ENCODE measurements at regions not wholly inside any gene's neighbourhood (a gene's known extent, or its start where the extent isn't known, plus 50 kb on each side); places are given as distances from the start of the nearest gene placed in this dataset.

DNA sequence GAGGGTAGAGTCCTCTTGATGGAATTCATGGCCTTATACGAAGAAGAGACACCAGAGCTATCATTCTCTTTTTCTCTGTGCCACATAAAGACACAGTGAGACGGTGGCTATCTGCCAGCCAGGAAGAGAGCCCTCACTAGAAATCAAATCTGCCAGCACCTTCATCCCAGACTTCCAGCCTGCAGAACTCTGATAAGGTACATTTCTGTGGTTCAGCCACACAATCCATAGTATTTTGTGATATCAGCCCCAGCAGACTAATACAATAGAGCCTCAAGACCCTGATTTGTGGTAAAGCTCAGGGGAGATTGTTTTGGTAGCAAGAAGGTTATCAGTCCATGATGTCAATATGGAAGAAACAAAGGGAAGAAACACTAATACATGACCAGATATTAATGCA is 1213.2 kb downstream of the NLGN4X start:
- no peak overlapping the region for H3K4me3 ChIP-seq (ENCODE audit: low read depth, low read length)
- TF ChIP-seq, protein P1, sequence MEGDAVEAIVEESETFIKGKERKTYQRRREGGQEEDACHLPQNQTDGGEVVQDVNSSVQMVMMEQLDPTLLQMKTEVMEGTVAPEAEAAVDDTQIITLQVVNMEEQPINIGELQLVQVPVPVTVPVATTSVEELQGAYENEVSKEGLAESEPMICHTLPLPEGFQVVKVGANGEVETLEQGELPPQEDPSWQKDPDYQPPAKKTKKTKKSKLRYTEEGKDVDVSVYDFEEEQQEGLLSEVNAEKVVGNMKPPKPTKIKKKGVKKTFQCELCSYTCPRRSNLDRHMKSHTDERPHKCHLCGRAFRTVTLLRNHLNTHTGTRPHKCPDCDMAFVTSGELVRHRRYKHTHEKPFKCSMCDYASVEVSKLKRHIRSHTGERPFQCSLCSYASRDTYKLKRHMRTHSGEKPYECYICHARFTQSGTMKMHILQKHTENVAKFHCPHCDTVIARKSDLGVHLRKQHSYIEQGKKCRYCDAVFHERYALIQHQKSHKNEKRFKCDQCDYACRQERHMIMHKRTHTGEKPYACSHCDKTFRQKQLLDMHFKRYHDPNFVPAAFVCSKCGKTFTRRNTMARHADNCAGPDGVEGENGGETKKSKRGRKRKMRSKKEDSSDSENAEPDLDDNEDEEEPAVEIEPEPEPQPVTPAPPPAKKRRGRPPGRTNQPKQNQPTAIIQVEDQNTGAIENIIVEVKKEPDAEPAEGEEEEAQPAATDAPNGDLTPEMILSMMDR (conservative IDR thresholded peaks at IDR 0.05; ENCODE audit: low read depth, low read length) = no peak
- no peak for DNase-seq (ENCODE audit: low read depth)

DNA sequence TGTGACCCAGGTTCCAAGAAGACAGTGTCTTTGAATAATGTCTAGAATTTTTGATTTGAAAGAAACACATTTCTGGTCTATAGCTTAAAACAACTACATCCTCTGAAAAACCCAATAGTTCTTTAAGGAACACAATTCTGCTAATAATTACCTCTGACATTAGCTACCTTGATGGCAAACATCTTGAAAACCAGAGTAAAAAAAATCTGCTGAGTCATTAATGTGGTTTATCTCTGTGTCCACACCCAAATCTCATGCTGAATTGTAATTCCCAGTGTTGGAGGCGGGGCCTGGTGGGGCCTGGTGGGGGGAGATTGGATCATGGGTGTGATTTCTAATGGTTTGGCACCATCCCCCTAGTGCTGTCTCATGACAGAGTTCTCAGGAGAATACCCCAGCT is 1233.8 kb downstream of the NLGN4X start:
- DNase-seq (ENCODE audit: low read depth) = no peak
- H3K4me3 ChIP-seq (ENCODE audit: low read depth, low read length) = no peak overlapping the region
- TF ChIP-seq, protein P1 (conservative IDR thresholded peaks at IDR 0.05; ENCODE audit: low read depth, low read length) = no peak

DNA sequence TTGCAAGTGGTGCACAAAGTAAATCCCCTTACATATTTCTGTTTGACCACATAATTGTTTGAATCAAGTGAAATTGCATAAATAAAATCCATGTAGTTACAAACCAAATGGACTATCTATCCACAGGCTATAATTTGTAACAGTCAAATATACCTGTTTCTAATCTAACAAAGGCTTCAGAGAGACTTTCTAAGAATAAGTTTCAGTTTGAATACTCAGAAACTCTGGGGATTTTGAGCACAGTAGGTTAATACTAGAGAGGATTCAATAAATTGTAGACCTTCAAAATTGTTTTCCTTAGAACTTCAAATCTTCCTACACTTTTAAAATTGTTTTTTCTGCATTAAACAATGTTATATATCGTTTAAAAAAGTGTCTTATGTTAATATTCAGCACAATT is 1250.1 kb downstream of the NLGN4X start:
- TF ChIP-seq, protein P1 (conservative IDR thresholded peaks at IDR 0.05; ENCODE audit: low read depth, low read length) = no peak
- H3K4me3 ChIP-seq (ENCODE audit: low read depth, low read length) = no peak overlapping the region
- DNase-seq (ENCODE audit: low read depth) = no peak

DNA sequence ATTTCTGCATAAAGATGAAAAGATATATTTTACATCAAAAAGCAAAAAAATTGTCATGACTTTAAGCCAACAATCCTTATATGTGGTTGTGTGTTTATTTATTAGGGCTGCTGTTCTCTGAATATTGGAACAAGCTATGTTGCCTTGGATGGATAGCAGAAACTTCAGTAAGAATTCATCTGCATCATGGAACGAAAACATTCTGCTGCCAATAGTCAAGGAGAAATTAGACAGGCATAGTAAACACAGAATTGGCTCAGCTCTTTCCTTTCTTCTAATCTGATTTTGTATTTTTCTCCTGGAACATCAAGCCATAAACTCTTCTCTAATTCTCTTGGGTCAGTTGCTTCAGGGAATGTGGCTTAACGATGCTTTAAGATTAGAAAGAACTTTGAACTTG is 1257.0 kb downstream of the NLGN4X start:
- H3K4me3 ChIP-seq (ENCODE audit: low read depth, low read length) = no peak overlapping the region
- DNase-seq (ENCODE audit: low read depth) = no peak
- TF ChIP-seq, protein P1 (conservative IDR thresholded peaks at IDR 0.05; ENCODE audit: low read depth, low read length) = no peak

DNA sequence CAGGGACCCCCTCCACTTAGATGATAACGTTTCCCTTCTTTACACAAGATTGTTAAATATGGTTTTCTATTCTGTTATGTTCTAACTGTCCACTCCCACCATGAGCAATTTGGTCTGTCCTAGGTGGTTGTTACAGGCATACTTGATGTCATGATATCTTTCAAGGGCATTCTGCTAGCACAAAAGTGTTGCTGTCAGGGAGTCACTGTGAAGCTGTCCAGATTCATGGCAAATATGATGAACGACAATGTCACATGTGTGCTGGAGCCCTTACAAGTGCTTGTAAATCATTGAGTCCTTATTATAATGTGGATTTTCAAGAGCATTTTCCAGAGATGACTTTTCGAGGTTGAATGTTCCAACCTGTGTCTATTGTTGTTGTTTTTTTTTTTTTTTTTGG is 1250.7 kb upstream of the PRKX start:
- TF ChIP-seq, protein P1 (conservative IDR thresholded peaks at IDR 0.05; ENCODE audit: low read depth, low read length) = no peak
- no peak for DNase-seq (ENCODE audit: low read depth)
- H3K4me3 ChIP-seq (ENCODE audit: low read depth, low read length) = no peak overlapping the region

DNA sequence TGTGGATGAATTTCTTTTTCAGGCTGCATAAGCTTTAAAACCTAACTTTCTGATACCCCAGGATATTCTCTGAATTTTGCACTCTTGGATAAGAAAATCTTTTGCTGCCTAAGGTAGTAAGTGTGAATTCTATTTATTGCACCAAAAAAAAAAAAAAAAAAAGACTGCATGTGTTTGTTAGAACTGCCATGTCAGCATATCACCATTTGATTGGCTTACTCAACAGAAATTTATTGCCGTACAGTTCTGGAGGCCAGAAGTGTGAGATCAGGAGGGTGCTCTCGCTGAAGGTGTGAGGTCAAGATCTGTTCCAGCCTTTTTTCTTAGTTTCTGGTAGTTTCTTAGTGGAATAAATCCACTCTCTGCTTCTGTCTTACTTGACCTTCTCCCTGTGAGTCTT is 1250.0 kb upstream of the PRKX start:
- DNase-seq (ENCODE audit: low read depth) = no peak
- TF ChIP-seq, protein P1 (conservative IDR thresholded peaks at IDR 0.05; ENCODE audit: low read depth, low read length) = no peak
- H3K4me3 ChIP-seq (ENCODE audit: low read depth, low read length) = no peak overlapping the region

DNA sequence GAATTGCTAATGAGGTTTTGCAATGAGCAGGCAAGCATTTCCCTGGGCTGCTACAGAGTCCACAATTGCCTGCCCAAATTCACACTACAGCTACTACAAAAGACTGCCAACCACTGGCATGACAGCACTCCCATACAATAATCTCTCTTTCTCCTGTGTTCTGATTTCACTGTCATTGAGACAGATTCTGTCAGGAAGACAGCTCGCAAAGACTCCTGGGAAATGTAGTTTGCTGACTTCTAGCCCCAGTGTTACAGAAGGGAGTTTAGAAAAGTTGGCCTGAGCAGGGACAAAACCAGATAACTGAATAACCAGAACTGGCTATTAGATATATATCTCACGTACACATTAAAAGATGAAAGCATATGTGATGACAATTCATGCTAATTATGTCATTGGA is 1231.3 kb upstream of the PRKX start:
- H3K4me3 ChIP-seq (ENCODE audit: low read depth, low read length) = no peak overlapping the region
- TF ChIP-seq, protein P1 (conservative IDR thresholded peaks at IDR 0.05; ENCODE audit: low read depth, low read length) = no peak
- DNase-seq (ENCODE audit: low read depth) = no peak
